NCI-H524 (cell line): ENCODE measurements at regions not wholly inside any gene's neighbourhood (a gene's known extent, or its start where the extent isn't known, plus 50 kb on each side); places are given as distances from the start of the nearest gene placed in this dataset.

Experiments
- DNase-seq, 2 experiments: peaks; one replicate each; lab custom pipeline; 2025; lab: John Stamatoyannopoulos, UW

DNA sequence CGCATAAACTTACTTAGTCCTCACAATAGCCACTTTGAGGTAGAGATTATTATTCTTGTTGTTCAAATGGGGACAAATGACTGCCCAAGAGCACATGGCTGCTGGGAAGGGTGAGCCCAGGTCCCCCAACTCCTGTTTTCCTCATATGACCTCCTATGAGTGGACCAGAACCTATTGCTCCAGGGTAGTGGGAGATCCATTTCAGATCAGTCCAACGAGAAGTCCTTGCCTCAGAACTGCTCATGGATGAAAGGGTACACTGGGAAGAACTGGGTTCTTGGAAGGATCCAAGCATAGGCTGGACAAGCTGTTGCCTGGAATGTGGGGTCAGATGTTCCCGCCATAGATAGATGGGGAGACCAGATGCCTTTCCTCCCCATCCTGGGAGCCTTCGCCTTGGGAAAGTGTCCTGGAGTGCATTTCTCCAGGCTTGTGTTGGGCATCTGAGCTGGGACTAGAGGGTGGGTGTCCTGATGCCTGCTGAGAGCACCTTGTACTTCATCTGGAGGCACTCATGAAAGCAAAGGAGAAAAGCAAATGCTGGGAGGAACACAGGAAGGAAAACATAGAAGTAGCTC, 146.3 kb upstream of the B3GAT1 start:
- no peak for DNase-seq

DNA sequence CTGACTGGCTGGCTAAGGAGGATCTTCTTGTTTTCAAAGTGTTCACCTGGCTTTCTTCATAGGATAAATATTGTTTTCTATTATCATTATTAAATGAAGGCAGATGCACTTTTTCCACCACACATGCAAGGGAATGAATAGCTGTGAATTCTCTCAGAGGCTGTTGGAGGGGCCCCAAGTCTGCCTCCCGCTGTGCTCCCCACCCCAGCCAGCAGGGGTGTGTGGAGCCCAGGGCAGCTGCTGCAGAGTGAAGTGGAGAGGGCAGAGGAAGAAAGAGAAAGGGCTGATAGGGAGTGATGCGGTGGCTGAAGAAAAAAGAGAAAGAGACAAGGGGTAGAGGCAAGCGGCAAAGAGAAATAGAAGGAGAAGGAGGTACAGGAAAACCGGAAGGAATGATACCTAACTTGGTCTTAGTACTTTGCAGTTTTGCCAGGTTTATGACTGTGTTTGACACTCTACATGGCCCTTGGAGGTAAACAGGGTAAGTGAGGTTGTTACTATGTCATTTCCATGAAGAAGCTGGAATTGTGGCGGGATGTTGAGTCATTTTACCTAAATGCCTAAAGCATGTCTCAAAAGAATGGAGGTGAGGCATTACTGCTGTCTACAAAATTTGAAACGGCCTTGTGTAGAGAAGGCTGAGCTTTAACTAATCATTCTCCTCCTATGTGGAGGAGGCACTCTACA, 145.7 kb upstream of the B3GAT1 start:
- no peak for DNase-seq

DNA sequence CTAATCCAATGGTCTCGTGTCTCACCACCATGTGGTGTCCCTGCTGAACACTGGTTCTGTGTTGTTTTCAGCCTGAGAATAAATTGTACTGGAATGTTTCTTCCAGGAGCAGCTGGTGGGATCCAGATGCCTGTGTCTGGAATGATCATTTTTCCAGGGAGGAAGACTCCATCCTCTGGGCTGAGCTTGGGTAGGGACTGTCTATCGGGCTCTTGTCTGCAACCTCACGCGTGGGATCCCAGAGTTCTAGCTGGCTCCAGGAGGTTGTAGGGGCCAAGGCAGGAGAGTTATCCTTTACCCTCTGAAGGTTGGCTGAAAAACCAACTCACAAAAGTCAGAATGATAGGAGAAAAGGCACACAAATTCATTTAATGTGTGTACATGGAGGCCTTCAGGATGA, 144.1 kb upstream of the B3GAT1 start:
- DNase-seq = no peak

DNA sequence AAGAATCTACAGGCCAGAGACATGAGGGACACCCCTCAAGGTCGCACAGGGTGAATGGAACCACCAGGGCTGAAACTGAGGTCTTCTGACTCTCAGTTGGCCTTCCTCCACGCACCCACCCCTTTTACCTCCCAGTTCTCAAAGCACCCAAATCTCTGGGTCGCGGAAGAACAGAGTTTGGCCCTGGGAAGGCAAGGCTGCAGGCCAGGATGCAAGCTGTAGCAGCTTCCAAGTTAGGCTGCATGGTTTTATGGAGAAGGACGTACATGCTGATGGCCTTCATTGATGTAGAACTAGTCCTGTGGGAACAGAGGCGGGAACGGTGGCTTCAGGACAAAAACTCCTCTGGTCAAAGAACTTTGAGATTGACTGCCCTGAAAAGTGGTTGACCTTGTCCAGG, 143.5 kb upstream of the B3GAT1 start:
- no peak for DNase-seq

DNA sequence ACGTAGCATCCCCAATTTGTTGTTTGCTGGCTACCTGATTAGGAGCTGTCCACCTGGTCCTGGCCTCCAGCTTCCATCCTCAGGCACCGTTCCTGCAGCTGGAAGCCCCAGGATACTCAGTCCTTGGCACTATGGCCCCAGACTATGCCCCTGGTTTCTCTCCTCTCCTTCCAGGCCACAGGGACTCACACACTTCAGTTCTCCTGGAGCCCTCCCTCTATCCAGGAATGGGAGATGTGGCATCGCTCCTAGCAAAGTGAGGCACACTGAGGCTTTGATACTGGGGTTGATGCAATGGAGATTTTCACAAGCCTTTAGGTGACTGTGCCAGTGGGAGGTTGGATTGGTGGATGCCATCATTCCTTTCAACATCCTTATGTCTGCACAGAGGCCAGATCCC, 142.8 kb upstream of the B3GAT1 start:
- DNase-seq = no peak

DNA sequence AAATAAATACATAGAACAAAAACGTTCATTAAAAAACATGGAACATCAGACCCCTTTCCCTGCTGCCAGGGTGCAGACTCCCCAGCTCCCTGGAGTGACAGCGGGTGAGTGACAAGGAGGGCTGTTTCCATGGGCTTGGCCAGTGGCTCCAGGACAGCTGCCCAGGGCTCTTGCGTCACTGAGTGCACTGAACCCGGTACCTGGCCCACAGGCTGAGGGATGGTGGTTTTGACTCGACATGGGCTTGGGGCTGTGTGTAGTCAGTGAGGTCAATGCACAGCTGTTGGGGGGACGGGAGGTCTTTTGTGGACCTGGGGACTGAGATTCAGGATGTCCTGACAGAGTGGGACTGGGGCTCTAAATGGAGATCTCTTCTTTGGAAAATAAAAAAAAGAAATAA, 142.1 kb upstream of the B3GAT1 start:
- no peak for DNase-seq

DNA sequence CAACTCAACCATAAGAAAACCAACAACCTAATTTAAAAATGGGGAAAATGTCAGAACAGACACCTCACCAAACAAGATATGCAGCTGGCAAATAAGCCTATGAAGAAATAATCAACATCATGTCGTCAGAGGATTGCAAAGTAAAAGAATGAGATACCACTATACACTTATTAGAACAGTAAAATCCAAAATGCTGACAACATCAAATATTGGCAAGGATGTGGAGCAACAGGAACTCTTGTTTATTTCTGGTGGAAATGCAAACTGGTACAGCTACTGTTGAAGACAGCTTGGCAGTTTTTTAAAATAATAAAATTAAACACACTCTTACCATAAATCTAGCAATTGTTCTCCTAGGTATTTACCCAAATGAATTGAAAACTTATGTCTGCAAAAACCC, 140.7 kb upstream of the B3GAT1 start:
- DNase-seq = no peak

DNA sequence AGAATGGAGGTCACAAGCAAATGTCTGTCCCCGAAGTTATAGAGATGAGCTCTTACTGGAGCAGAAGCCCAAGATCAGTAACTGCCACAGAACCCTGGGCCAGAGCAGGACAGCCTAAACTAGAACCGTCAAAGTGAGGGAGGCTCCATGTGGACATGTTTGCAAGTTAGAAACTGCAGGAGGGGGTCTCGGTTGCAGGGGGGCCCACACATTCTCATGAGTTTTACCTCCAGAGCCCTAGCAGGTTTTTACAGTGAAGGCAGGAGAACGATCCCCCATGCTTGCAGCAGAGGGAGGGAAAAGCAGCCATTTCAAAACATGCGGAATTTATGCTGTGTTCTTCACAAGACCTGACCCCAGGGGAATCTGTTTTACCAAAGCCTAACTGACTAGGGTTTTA, 133.5 kb upstream of the B3GAT1 start:
- DNase-seq = no peak

DNA sequence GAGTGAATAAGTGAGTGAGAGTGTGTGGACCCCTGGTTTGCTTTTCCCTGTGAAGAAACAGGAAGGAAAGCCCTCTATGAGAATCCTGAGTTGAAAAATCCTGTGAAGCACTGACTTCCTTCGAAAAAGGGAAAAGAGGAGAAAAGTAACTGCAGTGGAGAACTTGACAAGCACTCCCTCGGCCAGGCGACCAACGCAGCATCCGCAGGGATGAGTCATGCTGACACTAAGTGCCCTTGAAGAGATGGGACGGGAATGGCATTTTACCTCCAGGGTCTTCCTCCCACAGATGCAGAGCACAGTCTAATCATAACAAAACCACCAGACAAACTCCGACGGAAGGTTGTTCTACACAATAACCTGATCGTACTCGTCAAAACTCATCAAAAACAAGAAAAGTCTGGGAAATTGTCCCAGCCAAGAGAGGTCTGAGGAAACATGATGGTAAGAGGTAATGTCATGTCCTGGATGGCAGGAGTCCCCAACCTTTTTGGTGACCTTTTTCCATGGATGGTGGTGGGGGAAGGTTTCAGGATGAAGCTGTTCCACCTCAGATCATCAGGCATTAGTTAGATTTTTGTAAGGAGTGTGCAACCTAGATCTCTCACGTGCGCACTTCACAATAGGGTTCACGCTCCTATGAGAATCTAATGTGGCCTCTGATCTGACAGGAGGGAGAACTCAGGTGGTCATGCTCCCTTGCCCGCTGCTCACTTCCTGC, 132.2 kb upstream of the B3GAT1 start:
- no peak for DNase-seq

DNA sequence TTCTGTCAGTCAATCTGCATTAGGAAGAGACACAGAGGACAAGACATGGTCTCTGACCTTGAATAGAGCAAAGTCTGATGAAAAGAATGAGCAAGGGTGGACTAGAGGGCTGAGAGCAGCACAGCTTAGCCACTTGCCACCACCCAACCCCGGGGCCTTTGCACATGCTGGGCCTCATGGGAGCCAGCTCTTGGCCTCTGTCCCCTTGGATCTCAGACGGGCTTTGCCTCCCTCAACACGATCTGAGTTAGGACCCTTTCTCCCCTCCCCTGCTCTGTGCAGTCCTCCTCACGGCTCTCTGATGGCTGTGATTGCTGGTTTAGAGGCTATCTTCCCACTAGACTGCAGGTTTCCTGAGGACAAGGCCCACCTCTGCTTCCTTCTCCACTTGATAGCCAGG, 131.6 kb upstream of the B3GAT1 start:
- DNase-seq = no peak

DNA sequence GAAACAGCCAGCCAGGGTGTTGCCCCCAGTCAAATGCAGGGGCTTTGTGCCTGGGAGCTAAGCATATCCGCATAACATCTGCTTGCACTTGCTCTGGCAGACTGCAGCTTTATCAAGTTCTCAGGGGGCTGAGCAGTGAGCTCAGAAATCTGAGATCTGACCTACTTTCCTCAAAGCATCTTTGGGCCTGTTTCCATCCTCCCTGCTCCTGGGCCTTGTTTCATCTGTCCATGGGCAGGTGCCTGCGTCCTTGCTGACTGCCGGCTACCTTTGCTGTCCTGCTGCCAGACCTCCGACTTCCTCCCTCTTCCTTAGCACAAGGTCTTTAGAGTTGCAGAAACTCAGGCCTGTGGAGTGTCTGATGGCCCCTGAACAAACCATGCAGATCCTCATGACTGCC, 131.2 kb upstream of the B3GAT1 start:
- peak in 1 of 2 experiments; percentile 66 for DNase-seq

DNA sequence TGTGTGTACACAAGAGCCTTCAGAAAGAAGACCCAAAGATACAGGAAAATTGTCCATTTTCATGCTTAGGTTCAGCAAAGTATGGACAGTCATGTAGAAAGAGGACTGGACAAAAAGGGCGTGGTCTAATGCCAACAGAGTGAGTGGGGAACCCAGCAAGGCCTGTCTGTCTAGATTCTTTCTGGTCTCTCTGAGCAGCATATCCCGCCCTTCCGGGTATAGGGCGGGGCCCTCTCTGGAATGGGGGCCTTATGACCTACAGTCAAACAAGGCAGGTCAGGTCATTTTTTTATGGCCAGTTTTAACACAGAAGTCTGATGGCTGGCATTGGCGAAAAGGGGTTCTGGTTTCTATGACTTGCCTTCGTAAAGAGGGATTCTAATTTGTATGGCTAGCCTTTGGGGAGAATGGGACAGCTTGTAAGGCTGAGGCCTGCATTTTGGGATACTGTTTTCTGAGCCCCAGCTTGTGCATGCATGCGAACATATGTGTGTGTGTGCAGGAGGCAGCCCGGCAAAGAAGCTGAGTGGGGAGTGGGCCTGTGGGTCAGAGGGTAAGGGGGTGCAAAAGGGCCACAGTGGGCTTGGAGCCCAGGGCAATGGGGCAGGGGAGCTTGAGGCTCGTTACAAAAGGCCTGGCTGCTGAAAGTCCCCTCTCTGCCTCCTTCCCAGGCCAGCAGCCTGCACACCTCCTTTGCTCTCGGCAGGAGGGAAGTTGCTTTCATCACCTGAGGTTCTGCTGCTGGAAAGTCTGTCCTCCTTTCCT, 130.5 kb upstream of the B3GAT1 start:
- no peak for DNase-seq

DNA sequence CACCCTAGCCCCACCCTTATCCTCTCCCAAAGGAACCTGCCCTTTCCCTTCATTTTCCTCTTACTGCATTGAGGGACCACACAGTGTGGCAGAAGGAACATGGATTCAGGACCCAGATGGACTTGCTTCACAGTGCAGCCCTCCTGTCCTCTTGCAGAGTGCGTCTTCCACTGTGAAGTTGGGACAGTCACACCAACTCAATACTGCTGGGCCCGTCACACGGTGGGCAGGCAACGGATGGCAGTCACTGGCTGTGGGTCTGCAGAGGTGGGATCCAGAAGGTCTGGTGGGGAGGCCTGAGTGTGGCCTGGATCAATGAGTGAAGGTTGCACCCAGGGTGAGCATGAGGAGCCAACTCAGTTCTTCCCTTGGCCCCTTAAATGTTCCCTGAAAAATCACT, 129.9 kb upstream of the B3GAT1 start:
- DNase-seq = no peak

DNA sequence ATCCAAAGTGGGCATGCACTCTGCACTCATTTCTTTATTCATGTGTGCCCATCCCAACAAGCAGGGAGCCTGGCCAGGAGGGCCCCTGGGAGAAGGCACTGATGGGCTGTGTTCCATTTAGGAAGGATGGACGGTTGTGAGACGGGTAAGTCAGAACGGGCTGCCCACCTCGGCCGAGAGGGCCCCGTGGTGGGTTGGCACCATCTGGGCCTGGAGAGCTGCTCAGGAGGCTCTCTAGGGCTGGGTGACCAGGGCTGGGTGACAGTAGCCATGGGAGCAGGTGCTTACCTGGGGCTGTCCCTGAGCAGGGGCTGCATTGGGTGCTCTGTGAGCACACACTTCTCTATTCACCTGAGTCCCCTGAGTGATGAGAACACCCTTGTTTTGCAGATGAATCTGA, 129.3 kb upstream of the B3GAT1 start:
- no peak for DNase-seq

DNA sequence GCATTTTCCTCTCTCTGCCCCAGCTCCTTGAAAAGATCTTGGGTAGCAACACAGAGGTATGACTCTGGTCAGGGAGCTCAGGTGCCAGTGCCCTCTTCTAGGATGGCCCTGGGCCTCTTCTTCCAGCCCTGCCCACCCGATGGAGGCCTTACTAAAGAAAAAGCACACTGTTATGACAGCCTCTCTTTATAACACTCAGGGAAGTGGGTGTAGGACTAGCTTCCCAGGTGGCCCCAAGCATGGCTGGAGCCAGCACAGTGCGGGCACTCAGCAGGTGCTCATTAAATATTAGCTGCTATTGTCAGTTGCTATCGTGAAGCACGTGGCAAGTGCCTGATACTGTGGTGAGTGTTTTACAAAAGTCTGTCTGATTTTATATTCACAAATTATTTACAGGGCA, 127.2 kb upstream of the B3GAT1 start:
- DNase-seq = no peak

DNA sequence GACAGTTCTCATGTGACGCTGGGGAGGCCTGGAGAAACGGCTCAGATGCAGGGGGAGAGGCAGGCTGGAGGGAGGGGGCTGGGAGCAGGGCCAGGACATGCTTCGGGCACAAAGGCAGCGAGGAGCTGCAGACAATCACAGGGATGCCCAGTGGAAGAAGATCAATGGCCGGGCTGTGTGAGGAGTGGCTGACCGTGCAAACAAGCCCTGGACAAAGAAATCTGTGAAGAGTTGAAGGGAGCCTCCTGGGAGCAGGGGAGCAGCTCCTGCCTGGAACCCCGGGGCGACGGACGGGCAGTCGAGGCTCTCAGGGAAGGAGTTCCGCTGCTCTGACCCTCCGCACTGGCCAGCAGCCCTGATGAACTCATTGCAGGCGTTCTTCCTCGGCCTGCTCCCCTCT, 126.7 kb upstream of the B3GAT1 start:
- DNase-seq = no peak

DNA sequence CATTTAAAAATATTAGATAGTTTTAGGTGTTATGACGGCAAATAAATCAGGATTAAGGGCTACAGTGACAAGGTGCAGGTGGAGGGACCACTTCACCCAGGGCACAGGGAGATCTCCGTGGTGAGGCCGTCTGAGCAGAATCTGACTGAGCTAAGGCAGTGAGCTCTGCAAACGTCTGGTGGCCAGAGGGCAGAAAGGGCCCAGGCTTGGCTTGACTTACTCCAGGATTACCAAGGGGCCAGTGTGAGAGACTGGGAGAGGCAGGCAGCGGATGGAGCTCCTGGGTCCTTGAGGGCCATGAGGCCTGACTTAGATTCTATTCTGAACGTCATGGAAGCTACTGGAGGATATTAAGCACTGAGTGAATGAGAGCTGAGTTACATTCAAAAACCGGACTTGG, 125.9 kb upstream of the B3GAT1 start:
- DNase-seq = no peak

DNA sequence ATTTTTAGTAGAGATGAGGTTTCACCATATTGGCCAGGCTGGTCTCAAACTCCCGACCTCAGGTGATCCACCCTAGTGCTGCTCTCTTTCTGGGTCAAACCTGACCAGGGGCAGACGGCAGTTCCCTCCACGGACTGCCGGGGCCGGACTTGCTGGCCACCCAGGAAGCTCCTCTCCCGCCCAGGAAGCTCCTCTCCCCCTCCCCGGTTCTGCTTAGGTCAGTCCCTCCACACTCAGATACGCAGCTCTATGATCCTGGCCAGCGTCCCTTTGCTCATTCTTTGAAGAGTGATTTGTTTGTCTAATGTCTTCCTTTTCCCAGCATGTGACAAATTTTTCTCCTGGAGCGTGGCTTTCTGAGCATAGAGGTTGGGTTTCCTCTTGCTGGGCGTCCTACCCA, 125.3 kb upstream of the B3GAT1 start:
- DNase-seq = no peak

DNA sequence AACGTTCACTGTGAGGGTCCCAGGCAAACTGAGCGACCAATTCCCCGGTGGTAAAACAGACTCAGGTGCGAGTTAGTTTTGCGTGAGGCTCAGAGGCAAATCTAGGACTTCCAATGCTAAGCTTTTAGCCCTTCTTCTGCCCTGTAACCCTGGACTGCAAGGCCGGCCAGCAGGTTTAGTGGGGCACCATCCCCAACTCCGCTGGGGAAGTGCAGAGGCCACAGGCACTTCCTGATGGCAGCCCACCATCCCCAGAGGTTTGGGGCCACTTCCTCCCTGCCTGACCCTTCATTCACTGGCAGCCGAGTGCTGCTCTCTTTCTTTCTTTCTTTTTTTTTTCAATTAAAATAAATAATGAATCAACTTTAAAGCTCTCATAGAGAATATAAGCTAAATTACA, 124.6 kb upstream of the B3GAT1 start:
- DNase-seq = no peak

DNA sequence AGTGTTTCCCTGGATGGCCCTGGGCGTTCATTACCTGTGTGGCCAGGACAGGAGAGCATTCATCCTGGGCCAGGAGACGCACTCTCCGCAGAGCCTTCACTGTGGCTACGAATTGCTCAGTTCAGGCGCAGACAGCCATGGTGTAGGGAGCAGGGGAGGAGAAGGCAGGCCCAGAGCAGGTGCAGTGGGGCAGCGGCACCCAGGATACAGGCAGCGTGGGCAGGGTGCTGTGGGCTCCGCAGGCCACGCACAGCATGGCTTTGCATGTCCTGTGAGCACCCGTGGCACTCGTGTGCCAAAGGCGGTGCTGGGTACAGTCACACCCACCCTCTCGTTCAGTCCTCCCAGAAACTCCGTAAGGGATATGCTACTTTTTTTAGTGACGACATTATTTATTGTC, 124.2 kb upstream of the B3GAT1 start:
- DNase-seq = no peak

DNA sequence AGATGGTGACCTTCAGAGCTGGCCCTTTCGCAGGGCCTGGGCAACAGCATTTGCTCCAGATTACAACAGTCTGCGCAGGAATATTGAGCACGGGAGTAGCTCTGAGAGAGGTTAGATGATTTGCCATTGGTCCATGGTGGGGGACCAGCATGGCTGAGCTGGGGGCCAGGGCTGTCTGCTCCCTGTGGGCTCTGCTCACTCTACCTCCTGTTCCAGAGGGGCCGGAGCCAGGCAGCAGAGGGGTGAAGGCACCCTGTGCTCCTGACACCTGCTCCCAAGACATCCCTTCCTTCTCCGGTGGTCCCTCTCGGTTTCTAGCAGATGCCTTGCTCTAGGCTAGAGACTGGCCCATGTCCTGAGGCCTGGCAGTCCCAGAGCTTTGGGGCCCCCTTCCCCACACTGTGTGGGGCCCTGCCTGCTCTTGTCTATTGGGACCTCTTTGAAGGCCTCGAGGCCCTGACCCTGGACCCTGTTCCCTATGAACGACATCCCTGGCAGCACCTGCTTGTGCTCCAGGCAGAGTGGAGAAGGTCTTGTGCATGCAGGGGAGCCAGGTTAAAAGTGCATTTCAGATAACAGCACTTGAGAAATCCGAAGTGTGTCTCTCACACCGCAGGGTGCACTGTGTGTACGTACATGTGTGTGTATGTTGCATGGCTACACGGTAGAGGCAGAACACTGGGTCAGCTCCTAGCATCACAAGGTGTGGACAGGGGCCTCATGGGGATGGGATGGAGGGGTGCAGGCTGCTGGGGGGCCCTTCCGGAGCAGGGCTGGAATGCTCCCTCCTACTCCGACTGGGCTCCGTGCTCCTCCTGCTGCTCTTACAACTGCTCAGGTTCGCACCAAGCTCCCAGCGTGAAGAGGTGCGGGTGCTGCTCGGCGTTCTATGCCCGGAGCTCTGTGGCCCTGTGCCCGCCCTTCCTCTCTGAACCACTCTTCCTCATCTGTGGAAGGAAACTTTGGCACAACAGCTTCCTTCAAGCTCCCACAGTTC, 123.3 kb upstream of the B3GAT1 start:
- DNase-seq = no peak

DNA sequence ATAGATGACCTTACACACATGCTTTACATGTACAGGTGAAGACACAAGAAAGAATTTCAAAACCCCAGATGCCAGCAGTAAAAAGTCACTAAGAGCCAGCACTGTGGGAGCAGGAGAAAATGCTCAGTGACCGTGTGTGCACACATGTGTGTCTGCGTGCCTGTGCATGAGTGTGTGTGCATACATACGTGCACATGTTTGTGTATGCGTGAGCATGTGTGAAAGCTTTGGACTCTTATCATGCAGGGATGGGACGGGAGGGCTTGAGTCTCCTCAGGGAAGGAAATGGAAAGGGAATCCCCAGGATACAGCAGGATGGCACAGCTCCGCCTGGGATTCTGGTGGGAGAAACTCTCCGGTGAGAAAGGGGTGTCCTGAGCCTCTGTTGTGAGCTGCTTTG, 121.5 kb upstream of the B3GAT1 start:
- no peak for DNase-seq
